ENCODE measurements at regions not wholly inside any gene's neighbourhood (a gene's known extent, or its start where the extent isn't known, plus 50 kb on each side); places are given as distances from the start of the nearest gene placed in this dataset.
A peak's percentile ranks its signal among the peaks of the same experiment; 100 is the strongest.

GRCh38 chr4:3835527-3836405, 69.6 kb downstream of the ADRA2C start:
- H3K27me3 Mint-ChIP-seq = peaks cover 22% of the 10 kb centered on the region

GRCh38 chr4:3836406-3836755, 70.2 kb downstream of the ADRA2C start:
- intact Hi-C loops (cut with micrococcal nuclease) = no loop called here
- ChIA-PET CTCF (no interaction called here), POLR2A (no interaction called here)
- no peaks in the 10 kb centered on the region for H3K36me3 Mint-ChIP-seq (ENCODE audit: low read depth)
- no peaks in the 10 kb centered on the region for H3K4me1 Mint-ChIP-seq (ENCODE audit: low read depth)
- DNase-seq = no peak
- H3K9me3 Mint-ChIP-seq = no peaks in the 10 kb centered on the region
- H3K27ac Mint-ChIP-seq = no peak overlapping the region
- no peak for TF ChIP-seq CTCF (IDR thresholded peaks at IDR 0.05)
- peaks cover 23% of the 10 kb centered on the region for H3K27me3 Mint-ChIP-seq
- H3K4me3 Mint-ChIP-seq = no peak overlapping the region
- ATAC-seq = no peak

More at GRCh38 chr4:3835527-3836405, 69.6 kb downstream of the ADRA2C start:
- H3K4me1 Mint-ChIP-seq (ENCODE audit: low read depth) = no peaks in the 10 kb centered on the region
- ATAC-seq = no peak
- DNase-seq = no peak
- no peaks in the 10 kb centered on the region for H3K36me3 Mint-ChIP-seq (ENCODE audit: low read depth)
- no peaks in the 10 kb centered on the region for H3K9me3 Mint-ChIP-seq
- TF ChIP-seq CTCF (IDR thresholded peaks at IDR 0.05) = no peak
- H3K27ac Mint-ChIP-seq = no peak overlapping the region
- H3K4me3 Mint-ChIP-seq = no peak overlapping the region
- CTCF ChIA-PET = no interaction called here
- POLR2A ChIA-PET = no interaction called here
- intact Hi-C loops (cut with micrococcal nuclease) = no loop called here

GRCh38 chr4:3836756-3837601, 70.8 kb downstream of the ADRA2C start:
- no peaks in the 10 kb centered on the region for H3K36me3 Mint-ChIP-seq (ENCODE audit: low read depth)
- no peaks in the 10 kb centered on the region for H3K9me3 Mint-ChIP-seq
- no peak for TF ChIP-seq CTCF (IDR thresholded peaks at IDR 0.05)
- H3K4me3 Mint-ChIP-seq = no peak overlapping the region
- ChIA-PET POLR2A (no interaction called here), CTCF (no interaction called here)
- intact Hi-C loops (cut with micrococcal nuclease) = no loop called here
- no peak overlapping the region for H3K27ac Mint-ChIP-seq
- peak; percentile 51 for ATAC-seq
- peak; percentile 26 for DNase-seq
- H3K27me3 Mint-ChIP-seq = peaks cover 26% of the 10 kb centered on the region
- H3K4me1 Mint-ChIP-seq (ENCODE audit: low read depth) = no peaks in the 10 kb centered on the region

- CTCF ChIA-PET = interaction anchor here (1.6 kb wide), 1 partner anchor 42 kb away, joined by 6 read pairs; no protein-coding TSS in a partner anchor
- intact Hi-C loops (cut with micrococcal nuclease) = no loop called here
- no peak for DNase-seq
- no peak for TF ChIP-seq CTCF (IDR thresholded peaks at IDR 0.05)
- no peaks in the 10 kb centered on the region for H3K9me3 Mint-ChIP-seq
- no peaks in the 10 kb centered on the region for H3K4me1 Mint-ChIP-seq (ENCODE audit: low read depth)
- H3K27ac Mint-ChIP-seq = no peak overlapping the region
- H3K4me3 Mint-ChIP-seq = no peak overlapping the region
- no peaks in the 10 kb centered on the region for H3K36me3 Mint-ChIP-seq (ENCODE audit: low read depth)
- no peak for ATAC-seq
- POLR2A ChIA-PET = no interaction called here
- peaks cover 22% of the 10 kb centered on the region for H3K27me3 Mint-ChIP-seq
Observed at GRCh38 chr4:3838437-3839380, 72.5 kb downstream of the ADRA2C start.
